Mesenteric fat pad (tissue), 1 donor: ENCODE measurements at regions not wholly inside any gene's neighbourhood (a gene's known extent, or its start where the extent isn't known, plus 50 kb on each side); places are given as distances from the start of the nearest gene placed in this dataset.
"Not testable (repeated sequence)": the region's sequence is repeated elsewhere in the genome, so short reads cannot be mapped to it uniquely, and the experiment has no call there.

Experiments used
- DNase-seq: peaks from one replicate; pipeline ENCODE4 v3.0.0-alpha.2; 2020; ENCODE audit warnings: low spot score
- donor health status: DM: yes; HTN: yes; CAD: no.

GRCh38 chr7:29619111-29619510, 55.5 kb downstream of the PRR15 start:
- no peak for DNase-seq

- DNase-seq = no peak
Measured at GRCh38 chr7:29619848-29620555, 56.4 kb downstream of the PRR15 start.

- no peak for DNase-seq
Measured at GRCh38 chr7:29620556-29620930, 56.9 kb downstream of the PRR15 start.

GRCh38 chr7:29622335-29623265, 59.0 kb downstream of the PRR15 start:
- DNase-seq = no peak

GRCh38 chr7:29623973-29624372, 60.3 kb downstream of the PRR15 start:
- DNase-seq = no peak

- DNase-seq = no peak
Measured at GRCh38 chr7:29626730-29627129, 63.1 kb downstream of the PRR15 start.

GRCh38 chr7:29627631-29628030, 64.0 kb downstream of the PRR15 start:
- no peak for DNase-seq

GRCh38 chr7:29629507-29629906, 65.9 kb downstream of the PRR15 start:
- DNase-seq = no peak

GRCh38 chr7:29635067-29636008, 71.7 kb downstream of the PRR15 start:
- not testable (repeated sequence) for DNase-seq

- DNase-seq = no peak
Measured at GRCh38 chr7:29636009-29636351, 72.3 kb downstream of the PRR15 start.

GRCh38 chr7:29637374-29637773, 73.7 kb downstream of the PRR15 start:
- no peak for DNase-seq

GRCh38 chr7:29638841-29639240, 75.2 kb downstream of the PRR15 start:
- DNase-seq = not testable (repeated sequence)

GRCh38 chr7:29639386-29639785, 75.8 kb downstream of the PRR15 start:
- DNase-seq = no peak

GRCh38 chr7:29639886-29640595, 76.4 kb downstream of the PRR15 start:
- DNase-seq = no peak

- no peak for DNase-seq
Measured at GRCh38 chr7:29641651-29642050, 78.0 kb downstream of the PRR15 start.

GRCh38 chr7:29642494-29643155, 79.0 kb downstream of the PRR15 start:
- DNase-seq = no peak

- DNase-seq = not testable (repeated sequence)
Measured at GRCh38 chr7:29646116-29646515, 82.5 kb downstream of the PRR15 start.

GRCh38 chr7:29647020-29647654, 83.5 kb downstream of the PRR15 start:
- DNase-seq = no peak

GRCh38 chr7:29647691-29648210, 84.1 kb downstream of the PRR15 start:
- not testable (repeated sequence) for DNase-seq
